LNCaP clone FGC (cell line): ENCODE measurements at regions not wholly inside any gene's neighbourhood (a gene's known extent, or its start where the extent isn't known, plus 50 kb on each side); places are given as distances from the start of the nearest gene placed in this dataset.
A peak's percentile ranks its signal among the peaks of the same experiment; 100 is the strongest.

Source experiments
- DNase-seq: peaks from one replicate; pipeline ENCODE4 v3.0.0-alpha.2; 2011; ENCODE audit warnings: low read depth
- H3K4me3 ChIP-seq: 2 replicates; pipeline ENCODE4 v1.5.1; 2011; ENCODE audit warnings: mild to moderate bottlenecking, low read depth, low read length, control low read depth
- CTCF ChIP-seq: IDR thresholded peaks from 2 replicates; pipeline ENCODE4 v1.5.1; 2012; ENCODE audit warnings: mild to moderate bottlenecking; ENCODE audit not compliant: control insufficient read depth, insufficient read depth; ENCODE audit errors: extremely low read depth

GRCh38 chr12:85445060-85445938 lies 165.3 kb downstream of the ALX1 start:
- no peak overlapping the region for H3K4me3 ChIP-seq
- no peak for DNase-seq
- no peak for TF ChIP-seq CTCF

- no peak for DNase-seq
- TF ChIP-seq CTCF, result no peak
- H3K4me3 ChIP-seq, result no peak overlapping the region
Measured at GRCh38 chr12:85448031-85448430, 168.0 kb downstream of the ALX1 start.

- peak; percentile 46 for TF ChIP-seq CTCF
- no peak overlapping the region for H3K4me3 ChIP-seq
- DNase-seq, result peak; percentile 14
Measured at GRCh38 chr12:85448548-85449139, 168.6 kb downstream of the ALX1 start.

- DNase-seq, result no peak
- no peak overlapping the region for H3K4me3 ChIP-seq
- TF ChIP-seq CTCF, result no peak
Measured at GRCh38 chr12:85457016-85457415, 177.0 kb downstream of the ALX1 start.

- no peak for TF ChIP-seq CTCF
- DNase-seq, result no peak
Measured at GRCh38 chr12:85461127-85461526, 181.1 kb downstream of the ALX1 start.

GRCh38 chr12:85462888-85463287 lies 182.9 kb downstream of the ALX1 start:
- no peak overlapping the region for H3K4me3 ChIP-seq
- no peak for DNase-seq
- no peak for TF ChIP-seq CTCF

More at GRCh38 chr12:85461127-85461526, 181.1 kb downstream of the ALX1 start:
- no peak overlapping the region for H3K4me3 ChIP-seq

- H3K4me3 ChIP-seq, result no peak overlapping the region
- no peak for DNase-seq
- TF ChIP-seq CTCF, result no peak
Measured at GRCh38 chr12:85466890-85467289, 186.9 kb downstream of the ALX1 start.
